Karpas-422 (cell line): ENCODE measurements at regions not wholly inside any gene's neighbourhood (a gene's known extent, or its start where the extent isn't known, plus 50 kb on each side); places are given as distances from the start of the nearest gene placed in this dataset.

Experiments
- DNase-seq: peaks from one replicate; pipeline ENCODE4 v3.0.0-alpha.2; 2015
- H2AFZ ChIP-seq: fragments of 200-600 bp; sonication (generic); 2 replicates; pipeline ENCODE4 v1.6.1; 2014; ENCODE audit warnings: antibody characterized with exemption, low read length, mixed read lengths
- H3K27ac ChIP-seq: fragments of 200-600 bp; sonication (generic); 2 replicates; pipeline ENCODE4 v1.5.1; 2014; ENCODE audit warnings: mild to moderate bottlenecking, low read length, moderate library complexity
- H3K27me3 ChIP-seq: fragments of 200-600 bp; sonication (generic); 2 replicates; pipeline ENCODE4 v1.6.1; 2014; ENCODE audit warnings: low read length, mixed read lengths
- H3K36me3 ChIP-seq: fragments of 200-600 bp; sonication (generic); 2 replicates; pipeline ENCODE4 v1.6.1; 2014; ENCODE audit warnings: low read length, mixed read lengths; ENCODE audit not compliant: insufficient read depth
- H3K4me1 ChIP-seq: fragments of 200-600 bp; sonication (generic); 2 replicates; pipeline ENCODE4 v1.6.1; 2014; ENCODE audit warnings: mild to moderate bottlenecking, low read length, mixed read lengths
- H3K4me2 ChIP-seq: fragments of 200-600 bp; sonication (generic); 2 replicates; pipeline ENCODE4 v1.6.1; 2014; ENCODE audit warnings: low read length, low read depth, mild to moderate bottlenecking; ENCODE audit not compliant: poor library complexity, severe bottlenecking
- H3K4me3 ChIP-seq: fragments of 200-600 bp; sonication (generic); 2 replicates; pipeline ENCODE4 v1.5.1; 2014; ENCODE audit warnings: mild to moderate bottlenecking, antibody characterized with exemption, low read length, mixed read lengths
- H3K79me2 ChIP-seq: fragments of 200-600 bp; sonication (generic); 2 replicates; pipeline ENCODE4 v1.6.1; 2014; ENCODE audit warnings: mild to moderate bottlenecking, low read length, mixed read lengths
- H3K9ac ChIP-seq: fragments of 200-600 bp; sonication (generic); 2 replicates; pipeline ENCODE4 v1.6.0; 2014; ENCODE audit warnings: low read length
- H3K9me2 ChIP-seq: fragments of 200-600 bp; sonication (generic), shearing (Covaris generic); replicated peaks from 2 replicates; pipeline ENCODE4 v1.6.0; 2014; ENCODE audit warnings: mild to moderate bottlenecking, low read length, moderate library complexity; ENCODE audit not compliant: insufficient read depth
- H3K9me3 ChIP-seq: fragments of 300-700, 200-600 bp; sonication (generic); 2 replicates; pipeline ENCODE4 v1.6.1; 2014; ENCODE audit warnings: low read length, mixed read lengths
- H4K20me1 ChIP-seq: fragments of 200-600 bp; sonication (generic); 2 replicates; pipeline ENCODE4 v1.6.1; 2014; ENCODE audit warnings: mild to moderate bottlenecking, antibody characterized with exemption, low read length, low read depth; ENCODE audit not compliant: insufficient read depth

GRCh38 chr12:13454991-13455777 is 258.7 kb downstream of the EMP1 start:
- H3K9me3 ChIP-seq: no peaks in the 10 kb centered on the region
- no peak overlapping the region for H3K9ac ChIP-seq
- H3K9me2 ChIP-seq: no peaks in the 10 kb centered on the region
- H2AFZ ChIP-seq: no peak overlapping the region
- no peak for DNase-seq
- no peaks in the 10 kb centered on the region for H3K36me3 ChIP-seq
- H3K27me3 ChIP-seq: no peaks in the 10 kb centered on the region
- no peak overlapping the region for H3K4me2 ChIP-seq
- no peak overlapping the region for H3K27ac ChIP-seq
- H3K79me2 ChIP-seq: no peaks in the 10 kb centered on the region
- H4K20me1 ChIP-seq: no peaks in the 10 kb centered on the region
- H3K4me3 ChIP-seq: no peak overlapping the region
- no peaks in the 10 kb centered on the region for H3K4me1 ChIP-seq

DNA sequence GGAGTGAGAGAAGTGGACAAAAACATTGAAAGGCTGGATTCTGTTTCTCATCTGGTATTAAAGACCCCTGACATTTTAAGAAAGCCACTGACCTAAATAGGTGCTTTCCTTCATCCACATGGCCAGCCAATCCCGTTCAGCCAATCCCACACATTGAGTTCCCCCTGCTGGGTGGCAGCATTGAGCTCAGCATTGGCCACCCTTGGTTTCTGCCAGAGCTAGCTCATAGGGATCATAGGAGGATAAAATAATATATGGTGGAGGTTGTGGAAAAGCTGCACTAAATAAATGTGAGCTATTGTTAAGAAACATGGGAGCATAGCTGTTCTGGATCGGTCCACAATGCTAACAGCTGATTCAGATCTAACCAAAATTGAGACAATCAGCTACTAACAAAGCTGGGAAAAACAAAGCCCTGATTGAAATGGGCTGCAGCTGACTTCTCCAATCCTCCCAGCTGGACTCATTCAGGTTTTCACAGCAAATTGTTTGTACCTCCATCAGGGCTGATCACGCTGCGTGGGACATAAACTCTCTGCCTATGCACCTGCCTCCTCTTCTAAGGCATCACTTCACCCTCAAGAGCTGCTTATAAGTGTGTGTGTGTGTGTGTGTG is 256.5 kb downstream of the EMP1 start:
- H3K4me3 ChIP-seq: no peak overlapping the region
- no peaks in the 10 kb centered on the region for H3K9me3 ChIP-seq
- no peak overlapping the region for H2AFZ ChIP-seq
- H3K27ac ChIP-seq: no peak overlapping the region
- no peaks in the 10 kb centered on the region for H3K9me2 ChIP-seq
- H3K9ac ChIP-seq: no peak overlapping the region
- H3K36me3 ChIP-seq: no peaks in the 10 kb centered on the region
- no peak overlapping the region for H3K4me2 ChIP-seq
- no peaks in the 10 kb centered on the region for H3K27me3 ChIP-seq
- DNase-seq: no peak
- no peaks in the 10 kb centered on the region for H3K4me1 ChIP-seq
- no peaks in the 10 kb centered on the region for H3K79me2 ChIP-seq
- no peaks in the 10 kb centered on the region for H4K20me1 ChIP-seq

DNA sequence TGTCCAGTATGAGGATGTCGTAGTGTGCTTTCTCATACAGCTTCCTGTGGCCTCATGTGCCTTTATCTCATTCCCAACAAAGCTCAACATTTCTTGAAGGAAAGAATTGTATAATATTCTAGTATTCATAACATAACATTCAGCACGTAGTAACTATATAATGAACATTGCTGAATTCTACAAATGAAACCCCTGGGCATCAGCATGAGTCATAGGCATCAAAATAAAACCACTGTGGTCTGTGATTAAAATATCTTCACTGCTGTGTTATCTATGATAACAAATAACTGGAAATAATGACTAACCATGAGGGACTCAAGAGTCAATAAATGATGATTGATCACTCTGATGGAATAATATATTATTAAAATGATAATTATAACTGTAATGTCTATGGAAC is 255.2 kb downstream of the EMP1 start:
- DNase-seq: no peak
- Histone ChIP-seq H3K4me3 (no peak overlapping the region), H3K9me2 (no peaks in the 10 kb centered on the region), H4K20me1 (no peaks in the 10 kb centered on the region), H3K9me3 (no peaks in the 10 kb centered on the region), H3K27ac (no peak overlapping the region), H2AFZ (no peak overlapping the region), H3K9ac (no peak overlapping the region), H3K79me2 (no peaks in the 10 kb centered on the region), H3K36me3 (no peaks in the 10 kb centered on the region), H3K27me3 (no peaks in the 10 kb centered on the region), H3K4me1 (no peaks in the 10 kb centered on the region), H3K4me2 (no peak overlapping the region)

- Histone ChIP-seq H3K4me2 (no peak overlapping the region), H2AFZ (no peak overlapping the region), H3K9me2 (no peaks in the 10 kb centered on the region), H3K79me2 (no peaks in the 10 kb centered on the region), H3K27me3 (no peaks in the 10 kb centered on the region), H3K9ac (no peak overlapping the region), H3K4me3 (no peak overlapping the region), H3K4me1 (no peaks in the 10 kb centered on the region), H3K9me3 (no peaks in the 10 kb centered on the region), H3K36me3 (no peaks in the 10 kb centered on the region), H4K20me1 (no peaks in the 10 kb centered on the region), H3K27ac (no peak overlapping the region)
- no peak for DNase-seq
Observed at GRCh38 chr12:13450231-13451080, 253.9 kb downstream of the EMP1 start.

DNA sequence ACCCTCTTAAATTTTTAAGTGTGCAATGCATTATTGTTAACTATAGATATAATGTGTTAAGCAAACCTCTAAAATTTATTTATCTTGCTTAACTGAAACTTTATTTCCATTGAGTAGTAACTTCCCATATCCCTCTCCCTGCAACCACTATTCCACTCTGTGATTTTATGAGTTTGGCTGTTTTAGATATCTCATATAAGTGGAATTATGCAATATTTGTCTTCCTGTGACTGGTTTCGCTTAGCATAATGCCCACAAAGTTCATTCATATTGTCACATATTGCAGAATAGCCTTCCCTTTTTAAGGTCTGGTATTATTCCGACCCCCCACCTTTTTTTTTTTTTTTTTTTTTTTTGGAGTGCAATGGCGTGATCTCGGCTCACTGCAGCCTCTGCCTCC is 247.6 kb downstream of the EMP1 start:
- H3K4me2 ChIP-seq: no peak overlapping the region
- H3K9me3 ChIP-seq: no peaks in the 10 kb centered on the region
- H2AFZ ChIP-seq: no peak overlapping the region
- DNase-seq: no peak
- H3K27ac ChIP-seq: no peak overlapping the region
- no peak overlapping the region for H3K4me3 ChIP-seq
- H3K36me3 ChIP-seq: no peaks in the 10 kb centered on the region
- H3K9ac ChIP-seq: no peak overlapping the region
- no peaks in the 10 kb centered on the region for H3K9me2 ChIP-seq
- H3K79me2 ChIP-seq: no peaks in the 10 kb centered on the region
- H3K4me1 ChIP-seq: no peaks in the 10 kb centered on the region
- H3K27me3 ChIP-seq: no peaks in the 10 kb centered on the region
- no peaks in the 10 kb centered on the region for H4K20me1 ChIP-seq

DNA sequence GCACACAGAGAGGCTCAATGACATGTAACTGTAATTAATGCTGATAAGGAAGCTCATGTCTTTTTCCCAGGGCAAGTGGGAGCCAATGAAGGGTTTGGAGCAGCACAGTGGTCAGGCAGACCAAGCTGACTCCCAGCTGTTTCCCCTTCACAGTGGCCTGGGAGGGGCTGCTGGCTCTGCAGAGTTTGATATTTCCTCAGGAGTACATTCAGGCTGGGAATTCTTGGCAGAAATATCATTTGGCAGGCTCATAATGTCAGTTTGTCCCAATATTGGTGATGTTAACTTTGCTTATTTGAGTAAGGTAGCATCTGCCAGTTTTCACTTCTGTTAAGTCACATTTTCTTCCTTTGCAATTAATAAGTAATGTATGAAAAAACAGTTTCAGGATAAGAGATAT is 247.0 kb downstream of the EMP1 start:
- DNase-seq: no peak
- no peaks in the 10 kb centered on the region for H4K20me1 ChIP-seq
- no peaks in the 10 kb centered on the region for H3K4me1 ChIP-seq

GRCh38 chr12:13443028-13443427 is 246.5 kb downstream of the EMP1 start:
- H4K20me1 ChIP-seq: no peaks in the 10 kb centered on the region
- H2AFZ ChIP-seq: no peak overlapping the region
- no peak for DNase-seq
- H3K4me1 ChIP-seq: no peaks in the 10 kb centered on the region
- no peak overlapping the region for H3K27ac ChIP-seq
- no peak overlapping the region for H3K9ac ChIP-seq
- H3K4me2 ChIP-seq: no peak overlapping the region
- H3K9me3 ChIP-seq: no peaks in the 10 kb centered on the region
- H3K9me2 ChIP-seq: no peaks in the 10 kb centered on the region
- no peaks in the 10 kb centered on the region for H3K27me3 ChIP-seq
- no peak overlapping the region for H3K4me3 ChIP-seq
- no peaks in the 10 kb centered on the region for H3K36me3 ChIP-seq
- no peaks in the 10 kb centered on the region for H3K79me2 ChIP-seq

More for the DNA sequence above, 247.0 kb downstream of the EMP1 start:
- no peak overlapping the region for H2AFZ ChIP-seq
- H3K79me2 ChIP-seq: no peaks in the 10 kb centered on the region
- H3K9me3 ChIP-seq: no peaks in the 10 kb centered on the region
- H3K9me2 ChIP-seq: no peaks in the 10 kb centered on the region
- no peak overlapping the region for H3K4me2 ChIP-seq
- no peak overlapping the region for H3K9ac ChIP-seq
- H3K27me3 ChIP-seq: no peaks in the 10 kb centered on the region
- no peak overlapping the region for H3K4me3 ChIP-seq
- H3K27ac ChIP-seq: no peak overlapping the region
- no peaks in the 10 kb centered on the region for H3K36me3 ChIP-seq

GRCh38 chr12:13442457-13442856 is 245.9 kb downstream of the EMP1 start:
- H4K20me1 ChIP-seq: no peaks in the 10 kb centered on the region
- no peak overlapping the region for H3K4me3 ChIP-seq
- H3K4me1 ChIP-seq: no peaks in the 10 kb centered on the region
- H2AFZ ChIP-seq: no peak overlapping the region
- no peaks in the 10 kb centered on the region for H3K79me2 ChIP-seq
- H3K9me3 ChIP-seq: no peaks in the 10 kb centered on the region
- H3K9ac ChIP-seq: no peak overlapping the region
- H3K4me2 ChIP-seq: no peak overlapping the region
- no peaks in the 10 kb centered on the region for H3K27me3 ChIP-seq
- DNase-seq: no peak
- H3K36me3 ChIP-seq: no peaks in the 10 kb centered on the region
- H3K9me2 ChIP-seq: no peaks in the 10 kb centered on the region
- H3K27ac ChIP-seq: no peak overlapping the region
